NCI-H1417 (cell line): ENCODE measurements at regions not wholly inside any gene's neighbourhood (a gene's known extent, or its start where the extent isn't known, plus 50 kb on each side); places are given as distances from the start of the nearest gene placed in this dataset.
"Not testable (repeated sequence)": the region's sequence is repeated elsewhere in the genome, so short reads cannot be mapped to it uniquely, and the experiment has no call there.

ENCODE experiments used
- DNase-seq, 3 experiments: peaks; one replicate each; lab custom pipeline; 2025; lab: John Stamatoyannopoulos, UW

- DNase-seq = no peak
Measured at GRCh38 chr10:34015700-34016099, 681.2 kb upstream of the NRP1 start.

- no peak for DNase-seq
Measured at GRCh38 chr10:34013235-34013634, 678.8 kb upstream of the NRP1 start.

- DNase-seq = no peak
Measured at GRCh38 chr10:34010891-34011290, 676.4 kb upstream of the NRP1 start.

GRCh38 chr10:34010228-34010627 lies 675.8 kb upstream of the NRP1 start:
- DNase-seq = not testable (repeated sequence)

- no peak for DNase-seq
Measured at GRCh38 chr10:34008656-34009055, 674.2 kb upstream of the NRP1 start.

- no peak for DNase-seq
Measured at GRCh38 chr10:34006471-34006870, 672.0 kb upstream of the NRP1 start.

- DNase-seq = no peak
Measured at GRCh38 chr10:34003561-34003960, 669.1 kb upstream of the NRP1 start.

- no peak for DNase-seq
Measured at GRCh38 chr10:34002896-34003295, 668.4 kb upstream of the NRP1 start.

- no peak for DNase-seq
Measured at GRCh38 chr10:34001831-34002230, 667.4 kb upstream of the NRP1 start.

- no peak for DNase-seq
Measured at GRCh38 chr10:34001087-34001580, 666.7 kb upstream of the NRP1 start.

- DNase-seq = no peak
Measured at GRCh38 chr10:33993917-33994316, 659.5 kb upstream of the NRP1 start.

- DNase-seq = no peak
Measured at GRCh38 chr10:33991924-33992323, 657.5 kb upstream of the NRP1 start.

GRCh38 chr10:33986515-33986914 lies 652.0 kb upstream of the NRP1 start:
- DNase-seq = no peak

- no peak for DNase-seq
Measured at GRCh38 chr10:33986016-33986415, 651.5 kb upstream of the NRP1 start.

GRCh38 chr10:33982995-33983394 lies 648.5 kb upstream of the NRP1 start:
- no peak for DNase-seq

- no peak for DNase-seq
Measured at GRCh38 chr10:33981301-33981700, 646.8 kb upstream of the NRP1 start.

GRCh38 chr10:33979195-33979594 lies 644.7 kb upstream of the NRP1 start:
- DNase-seq = no peak

GRCh38 chr10:33975481-33975880 lies 641.0 kb upstream of the NRP1 start:
- DNase-seq = no peak

GRCh38 chr10:33974976-33975478 lies 640.6 kb upstream of the NRP1 start:
- DNase-seq = no peak

GRCh38 chr10:33968983-33969382 lies 634.5 kb upstream of the NRP1 start:
- no peak for DNase-seq

GRCh38 chr10:33967606-33968120 lies 633.2 kb upstream of the NRP1 start:
- DNase-seq = no peak

- DNase-seq = no peak
Measured at GRCh38 chr10:33966946-33967345, 632.5 kb upstream of the NRP1 start.

GRCh38 chr10:33965795-33966581 lies 631.5 kb upstream of the NRP1 start:
- no peak for DNase-seq

GRCh38 chr10:33963729-33964128 lies 629.3 kb upstream of the NRP1 start:
- no peak for DNase-seq
